Hepatocyte (in vitro differentiated cells): ENCODE measurements at regions not wholly inside any gene's neighbourhood (a gene's known extent, or its start where the extent isn't known, plus 50 kb on each side); places are given as distances from the start of the nearest gene placed in this dataset.

Experiments
- DNase-seq: peaks from one replicate; pipeline ENCODE4 v3.0.0-alpha.2; 2016; ENCODE audit warnings: low spot score
- H2AFZ ChIP-seq: fragments of 200-600 bp; sonication (generic); 2 replicates; pipeline ENCODE4 v1.6.0; 2016; ENCODE audit warnings: antibody characterized with exemption, mild to moderate bottlenecking
- H3K27ac ChIP-seq: fragments of 200-600 bp; sonication (generic); 2 replicates; pipeline ENCODE4 v1.5.1; 2016; ENCODE audit warnings: mild to moderate bottlenecking
- H3K27me3 ChIP-seq: fragments of 200-600 bp; sonication (generic); 2 replicates; pipeline ENCODE4 v1.6.1; 2016
- H3K36me3 ChIP-seq: fragments of 200-600 bp; sonication (generic); replicated peaks from 2 replicates; pipeline ENCODE4 v1.5.1; 2016; ENCODE audit warnings: low read depth; ENCODE audit not compliant: insufficient read depth
- H3K4me1 ChIP-seq: fragments of 200-600 bp; sonication (generic); 2 replicates; pipeline ENCODE4 v1.5.1; 2016; ENCODE audit warnings: mild to moderate bottlenecking, moderate library complexity; ENCODE audit not compliant: insufficient read depth
- H3K4me2 ChIP-seq: fragments of 200-600 bp; sonication (generic); 2 replicates; pipeline ENCODE4 v1.6.0; 2016
- H3K4me3 ChIP-seq: fragments of 200-600 bp; sonication (generic); 2 replicates; pipeline ENCODE4 v1.5.1; 2016; ENCODE audit warnings: mild to moderate bottlenecking
- H3K79me2 ChIP-seq: fragments of 200-600 bp; sonication (generic); 2 replicates; pipeline ENCODE4 v1.6.0; 2017; ENCODE audit warnings: mild to moderate bottlenecking
- H3K9me2 ChIP-seq: fragments of 200-600 bp; sonication (generic); replicated peaks from 2 replicates; pipeline ENCODE4 v1.6.0; 2017; ENCODE audit warnings: mild to moderate bottlenecking; ENCODE audit not compliant: insufficient read depth
- H3K9me3 ChIP-seq: fragments of 200-600 bp; sonication (generic); 2 replicates; pipeline ENCODE4 v1.5.1; 2016; ENCODE audit warnings: low read depth, mild to moderate bottlenecking
- H4K20me1 ChIP-seq: fragments of 200-600 bp; sonication (generic); 2 replicates; pipeline ENCODE4 v1.6.0; 2016; ENCODE audit warnings: mild to moderate bottlenecking; ENCODE audit not compliant: insufficient read depth, poor library complexity, severe bottlenecking
- EZH2 ChIP-seq: fragments of 200-600 bp; sonication (generic); IDR thresholded peaks from 2 replicates; pipeline ENCODE4 v1.6.1; 2016; ENCODE audit warnings: antibody characterized with exemption, mild to moderate bottlenecking, borderline replicate concordance
- EZH2phosphoT487 ChIP-seq: fragments of 200-600 bp; sonication (generic); IDR thresholded peaks from one replicate; pipeline ENCODE4 v1.6.1; 2018; ENCODE audit warnings: antibody characterized with exemption, mild to moderate bottlenecking, low read depth, moderate library complexity; ENCODE audit not compliant: unreplicated experiment, severe bottlenecking
- WGBS: methylation state at CpG from one replicate; pipeline ENCODE4 v1.1.6; 2016; ENCODE audit warnings: low lambda C conversion rate; ENCODE audit errors: missing lambda C conversion rate; 5-methylcytosine and 5-hydroxymethylcytosine counted together
- TF ChIP-seq, protein P1 (sequence below): fragments of 200-600 bp; sonication (generic); IDR thresholded peaks from 2 replicates; pipeline ENCODE4 v1.5.1; 2016; ENCODE audit warnings: antibody characterized with exemption, mild to moderate bottlenecking; ENCODE audit not compliant: poor library complexity

DNA sequence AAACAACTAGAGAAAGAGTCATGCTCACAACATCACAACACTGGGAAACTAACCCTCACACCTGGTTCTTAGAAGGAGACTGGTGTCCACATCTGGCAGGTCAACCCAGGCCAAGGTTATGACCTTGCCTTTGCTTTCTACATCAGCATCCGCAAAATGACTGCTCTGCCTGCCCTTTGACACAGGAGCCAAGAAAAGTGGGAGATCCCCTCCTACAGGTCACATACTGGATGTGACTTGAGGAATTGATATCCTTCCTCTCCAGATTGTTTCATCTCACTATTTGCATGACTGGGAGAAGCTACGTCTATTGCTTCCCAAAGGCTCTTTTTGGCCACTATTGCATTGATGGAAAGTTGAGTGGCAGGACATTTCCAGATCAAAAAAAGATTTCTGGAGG, 115.5 kb downstream of the MIS18A start:
- no peaks in the 10 kb centered on the region for H3K27me3 ChIP-seq
- no peak overlapping the region for H3K27ac ChIP-seq
- H3K79me2 ChIP-seq = no peaks in the 10 kb centered on the region
- no peak overlapping the region for H3K4me2 ChIP-seq
- no peaks in the 10 kb centered on the region for H3K36me3 ChIP-seq
- no peak overlapping the region for H3K4me3 ChIP-seq
- H4K20me1 ChIP-seq = no peaks in the 10 kb centered on the region
- WGBS = 81% methylated on average over 2 of the region's 2 CpGs
- no peaks in the 10 kb centered on the region for H3K9me3 ChIP-seq
- H3K4me1 ChIP-seq = no peaks in the 10 kb centered on the region
- no peak for DNase-seq
- TF ChIP-seq EZH2phosphoT487 (no peak), EZH2 (no peak)
- TF ChIP-seq, protein P1, sequence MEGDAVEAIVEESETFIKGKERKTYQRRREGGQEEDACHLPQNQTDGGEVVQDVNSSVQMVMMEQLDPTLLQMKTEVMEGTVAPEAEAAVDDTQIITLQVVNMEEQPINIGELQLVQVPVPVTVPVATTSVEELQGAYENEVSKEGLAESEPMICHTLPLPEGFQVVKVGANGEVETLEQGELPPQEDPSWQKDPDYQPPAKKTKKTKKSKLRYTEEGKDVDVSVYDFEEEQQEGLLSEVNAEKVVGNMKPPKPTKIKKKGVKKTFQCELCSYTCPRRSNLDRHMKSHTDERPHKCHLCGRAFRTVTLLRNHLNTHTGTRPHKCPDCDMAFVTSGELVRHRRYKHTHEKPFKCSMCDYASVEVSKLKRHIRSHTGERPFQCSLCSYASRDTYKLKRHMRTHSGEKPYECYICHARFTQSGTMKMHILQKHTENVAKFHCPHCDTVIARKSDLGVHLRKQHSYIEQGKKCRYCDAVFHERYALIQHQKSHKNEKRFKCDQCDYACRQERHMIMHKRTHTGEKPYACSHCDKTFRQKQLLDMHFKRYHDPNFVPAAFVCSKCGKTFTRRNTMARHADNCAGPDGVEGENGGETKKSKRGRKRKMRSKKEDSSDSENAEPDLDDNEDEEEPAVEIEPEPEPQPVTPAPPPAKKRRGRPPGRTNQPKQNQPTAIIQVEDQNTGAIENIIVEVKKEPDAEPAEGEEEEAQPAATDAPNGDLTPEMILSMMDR = no peak
- H3K9me2 ChIP-seq = no peaks in the 10 kb centered on the region
- no peak overlapping the region for H2AFZ ChIP-seq

DNA sequence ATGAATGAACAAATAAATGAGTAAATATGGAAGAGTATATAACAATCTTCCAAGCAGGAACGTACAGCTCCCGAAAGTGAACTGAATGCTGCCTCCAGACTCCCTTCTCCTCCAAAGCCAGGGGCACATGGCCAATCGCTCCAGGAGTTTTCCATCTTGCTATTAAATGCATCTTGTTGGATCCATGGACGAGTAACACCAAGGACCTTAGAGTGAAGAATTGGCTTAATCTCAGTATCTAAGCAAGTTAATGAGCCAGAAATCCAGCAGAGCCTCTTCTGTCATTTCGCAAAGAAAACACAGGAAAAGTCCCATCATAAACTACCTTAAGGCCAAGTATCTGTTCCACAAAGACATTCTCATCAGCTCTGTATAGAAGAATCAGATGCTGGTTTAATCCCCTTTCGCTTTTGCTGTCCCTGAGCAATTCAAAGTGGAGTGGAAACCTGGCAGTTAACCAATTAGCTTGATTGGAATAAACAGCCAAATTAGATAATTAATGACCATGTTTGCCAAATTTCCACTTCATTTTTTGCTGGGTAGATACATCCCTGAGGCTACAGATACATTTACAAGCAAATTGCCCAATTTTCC, 116.0 kb downstream of the MIS18A start:
- Histone ChIP-seq H3K36me3 (no peaks in the 10 kb centered on the region), H3K4me2 (no peak overlapping the region), H3K79me2 (no peaks in the 10 kb centered on the region), H3K9me3 (no peaks in the 10 kb centered on the region), H4K20me1 (no peaks in the 10 kb centered on the region), H3K27me3 (no peaks in the 10 kb centered on the region), H3K4me1 (no peaks in the 10 kb centered on the region), H2AFZ (no peak overlapping the region), H3K9me2 (no peaks in the 10 kb centered on the region), H3K27ac (no peak overlapping the region), H3K4me3 (no peak overlapping the region)
- TF ChIP-seq, protein P1 = no peak
- TF ChIP-seq EZH2phosphoT487 (no peak), EZH2 (no peak)
- no peak for DNase-seq
- 73% methylated on average over 6 of the region's 6 CpGs for WGBS

DNA sequence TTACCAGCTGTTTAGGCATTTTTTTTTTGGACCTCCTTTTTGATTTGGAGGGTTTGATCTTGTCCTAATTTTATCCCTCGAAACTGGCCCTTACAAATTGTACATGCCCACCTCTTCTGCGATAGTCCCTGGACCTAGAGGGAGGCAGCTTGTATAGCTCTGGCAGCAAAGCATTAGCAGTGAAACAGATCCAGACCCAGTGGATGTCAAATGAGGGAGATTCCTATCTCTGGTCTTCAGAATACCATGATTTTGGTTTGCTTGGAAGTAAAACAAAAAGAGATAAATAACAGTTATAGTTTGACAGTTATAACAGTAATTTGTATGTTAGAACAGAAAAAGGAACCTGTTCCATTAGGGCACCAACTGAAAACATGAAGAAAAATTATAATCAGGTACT, 123.6 kb downstream of the MIS18A start:
- Histone ChIP-seq H3K4me3 (no peak overlapping the region), H3K27me3 (no peaks in the 10 kb centered on the region), H3K4me2 (no peak overlapping the region), H3K9me3 (no peaks in the 10 kb centered on the region), H3K4me1 (no peaks in the 10 kb centered on the region), H4K20me1 (no peaks in the 10 kb centered on the region), H3K9me2 (no peaks in the 10 kb centered on the region), H3K27ac (no peak overlapping the region), H3K79me2 (no peaks in the 10 kb centered on the region), H2AFZ (no peak overlapping the region), H3K36me3 (no peaks in the 10 kb centered on the region)
- 81% methylated on average over 2 of the region's 2 CpGs for WGBS
- no peak for TF ChIP-seq EZH2phosphoT487
- DNase-seq = no peak

DNA sequence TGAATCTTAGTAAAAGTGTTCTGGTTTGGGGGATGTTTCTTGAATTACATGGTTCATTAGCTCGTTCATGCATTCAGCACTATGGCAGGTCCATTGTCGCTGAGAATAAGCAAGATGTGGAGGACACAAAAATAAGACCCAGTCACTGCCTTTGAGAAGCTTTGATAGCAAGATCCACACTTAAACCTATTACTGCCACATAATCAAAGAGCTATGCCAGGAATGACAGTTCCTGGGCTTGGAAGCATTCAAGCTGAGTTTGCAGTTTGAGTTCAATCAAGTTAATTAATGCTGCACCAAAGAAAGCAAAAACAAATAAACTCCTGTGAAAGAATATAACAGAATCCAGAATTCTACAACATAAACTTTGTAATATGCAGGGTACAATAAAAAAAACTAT, 131.8 kb downstream of the MIS18A start:
- WGBS = 46% methylated on average over 2 of the region's 2 CpGs

More for the DNA sequence above, 131.8 kb downstream of the MIS18A start:
- Histone ChIP-seq H4K20me1 (no peaks in the 10 kb centered on the region), H3K9me3 (no peaks in the 10 kb centered on the region), H3K36me3 (no peaks in the 10 kb centered on the region), H3K79me2 (no peaks in the 10 kb centered on the region), H2AFZ (no peak overlapping the region), H3K9me2 (no peaks in the 10 kb centered on the region), H3K27me3 (no peaks in the 10 kb centered on the region), H3K4me2 (no peak overlapping the region), H3K4me3 (no peak overlapping the region), H3K4me1 (peaks cover 4% of the 10 kb centered on the region), H3K27ac (no peak overlapping the region)
- TF ChIP-seq EZH2phosphoT487 (no peak), EZH2 (no peak)
- TF ChIP-seq, protein P1 = no peak
- DNase-seq = no peak
